WTC11 (cell line): ENCODE measurements at regions not wholly inside any gene's neighbourhood (a gene's known extent, or its start where the extent isn't known, plus 50 kb on each side); places are given as distances from the start of the nearest gene placed in this dataset.
"Not testable (repeated sequence)": the region's sequence is repeated elsewhere in the genome, so short reads cannot be mapped to it uniquely, and the experiment has no call there.

ENCODE experiments used
- ATAC-seq: fragments of 200-7000 bp; cut with Tn5 transposase; 2 replicates; pipeline ENCODE4 v1.10.0; 2021; ENCODE audit warnings: mild to moderate bottlenecking, moderate library complexity
- CTCF ChIA-PET: fragments of 300-600 bp; sonication (Branson Sonifier 250); formaldehyde crosslinking; loops from one replicate; lab custom pipeline; 2021; ENCODE audit warnings: antibody characterized with exemption; lab: Charles Lee
- POLR2A ChIA-PET: fragments of 350-600 bp; sonication (Branson Sonifier 250); formaldehyde crosslinking; loops from one replicate; lab custom pipeline; 2021; ENCODE audit warnings: antibody characterized with exemption; lab: Charles Lee
- DNase-seq: peaks from one replicate; pipeline ENCODE4 v3.0.0; 2021; ENCODE audit warnings: low spot score
- H3K27ac Mint-ChIP-seq: 2 replicates; pipeline ENCODE4 v1.8.0; 2021; ENCODE audit warnings: mixed read lengths
- H3K27me3 Mint-ChIP-seq: 2 replicates; pipeline ENCODE4 v1.8.0; 2021; ENCODE audit warnings: low read depth, mild to moderate bottlenecking, moderate library complexity, mixed read lengths
- H3K36me3 Mint-ChIP-seq: 2 replicates; pipeline ENCODE4 v1.8.0; 2021; ENCODE audit warnings: mixed read lengths
- H3K4me1 Mint-ChIP-seq: 2 replicates; pipeline ENCODE4 v1.8.0; 2022; ENCODE audit warnings: mixed read lengths
- H3K4me3 Mint-ChIP-seq: 2 replicates; pipeline ENCODE4 v1.8.0; 2021; ENCODE audit warnings: mild to moderate bottlenecking, moderate library complexity, mixed read lengths
- H3K9me3 Mint-ChIP-seq: 2 replicates; pipeline ENCODE4 v1.8.0; 2021; ENCODE audit warnings: mixed read lengths
- CBFB ChIP-seq: sonication (generic); formaldehyde crosslinking; IDR thresholded peaks from 2 replicates; pipeline ENCODE4 v1.8.1; 2022; ENCODE audit warnings: mild to moderate bottlenecking, low read depth, missing genetic modification reagents
- CREB1 ChIP-seq: sonication (generic); formaldehyde crosslinking; IDR thresholded peaks from 2 replicates; pipeline ENCODE4 v1.8.0; 2023; ENCODE audit warnings: mild to moderate bottlenecking, missing genetic modification reagents
- CREM ChIP-seq: sonication (generic); formaldehyde crosslinking; IDR thresholded peaks from 2 replicates; pipeline ENCODE4 v1.8.1; 2022; ENCODE audit warnings: mild to moderate bottlenecking, missing genetic modification reagents, moderate library complexity
- FOXJ3 ChIP-seq: sonication (generic); formaldehyde crosslinking; IDR thresholded peaks from 2 replicates; pipeline ENCODE4 v1.9.0; 2021; ENCODE audit warnings: missing genetic modification reagents, mild to moderate bottlenecking, borderline replicate concordance
- GTF2I ChIP-seq: fragments of 250-450 bp; sonication (Bioruptor Pico); conservative IDR thresholded peaks from 2 replicates; pipeline ENCODE4 v1.4.0; 2021; ENCODE audit warnings: mild to moderate bottlenecking
- IRF1 ChIP-seq: sonication (generic); formaldehyde crosslinking; IDR thresholded peaks from 2 replicates; pipeline ENCODE4 v1.8.0; 2023; ENCODE audit warnings: missing genetic modification reagents
- NFYB ChIP-seq: sonication (generic); formaldehyde crosslinking; conservative IDR thresholded peaks from 2 replicates; pipeline ENCODE4 v1.8.0; 2022; ENCODE audit warnings: low read depth, missing genetic modification reagents
- TEAD1 ChIP-seq: sonication (generic); formaldehyde crosslinking; IDR thresholded peaks from 2 replicates; pipeline ENCODE4 v1.8.0; 2022; ENCODE audit warnings: mild to moderate bottlenecking, missing genetic modification reagents
- USF1 ChIP-seq: sonication (generic); formaldehyde crosslinking; IDR thresholded peaks from 2 replicates; pipeline ENCODE4 v1.8.0; 2022; ENCODE audit warnings: mild to moderate bottlenecking, missing genetic modification reagents
- USF2 ChIP-seq: sonication (generic); formaldehyde crosslinking; IDR thresholded peaks from 2 replicates; pipeline ENCODE4 v1.8.1; 2023; ENCODE audit warnings: mild to moderate bottlenecking, missing genetic modification reagents, moderate library complexity
- ZNF232 ChIP-seq: sonication (generic); formaldehyde crosslinking; IDR thresholded peaks from 2 replicates; pipeline ENCODE4 v1.8.0; 2022; ENCODE audit warnings: mild to moderate bottlenecking, missing genetic modification reagents
- ZNF263 ChIP-seq: sonication (generic); formaldehyde crosslinking; IDR thresholded peaks from 2 replicates; pipeline ENCODE4 v1.8.1; 2022; ENCODE audit warnings: low read depth, mild to moderate bottlenecking, moderate library complexity, missing genetic modification reagents
- ZNF512 ChIP-seq: sonication (generic); formaldehyde crosslinking; IDR thresholded peaks from 2 replicates; pipeline ENCODE4 v1.8.1; 2022; ENCODE audit warnings: missing genetic modification reagents, borderline replicate concordance
- TF ChIP-seq, protein P1 (sequence below): fragments of 250-450 bp; sonication (Bioruptor Pico); IDR thresholded peaks from 2 replicates; pipeline ENCODE4 v1.9.0; 2021; ENCODE audit warnings: moderate library complexity, mild to moderate bottlenecking, inconsistent platforms, borderline replicate concordance
- TF ChIP-seq, protein P2 (sequence below): sonication (generic); formaldehyde crosslinking; IDR thresholded peaks from 2 replicates; pipeline ENCODE4 v1.8.1; 2022; ENCODE audit warnings: mild to moderate bottlenecking, missing genetic modification reagents, moderate library complexity, borderline replicate concordance
- TF ChIP-seq, protein P3 (sequence below): fragments of 250-450 bp; sonication (Bioruptor Pico); conservative IDR thresholded peaks from 2 replicates; pipeline ENCODE4 v1.9.0; 2021; ENCODE audit warnings: mild to moderate bottlenecking
- TF ChIP-seq, protein P4 (sequence below): sonication (generic); formaldehyde crosslinking; IDR thresholded peaks from 2 replicates; pipeline ENCODE4 v1.8.1; 2023; ENCODE audit warnings: mild to moderate bottlenecking, moderate library complexity, missing genetic modification reagents
- TF ChIP-seq, protein P5 (sequence below): sonication (generic); formaldehyde crosslinking; IDR thresholded peaks from 2 replicates; pipeline ENCODE4 v1.8.1; 2022; ENCODE audit warnings: low read depth, missing genetic modification reagents, borderline replicate concordance

- H3K27ac Mint-ChIP-seq: no peak overlapping the region
- H3K27me3 Mint-ChIP-seq: peaks cover 9% of the 10 kb centered on the region
- TF ChIP-seq IRF1 (CRISPR knock-in tag): no peak
- TF ChIP-seq ZNF232 (CRISPR knock-in tag): no peak
- TF ChIP-seq GTF2I: no peak
- no peak for TF ChIP-seq USF2 (CRISPR knock-in tag)
- TF ChIP-seq, protein P1, sequence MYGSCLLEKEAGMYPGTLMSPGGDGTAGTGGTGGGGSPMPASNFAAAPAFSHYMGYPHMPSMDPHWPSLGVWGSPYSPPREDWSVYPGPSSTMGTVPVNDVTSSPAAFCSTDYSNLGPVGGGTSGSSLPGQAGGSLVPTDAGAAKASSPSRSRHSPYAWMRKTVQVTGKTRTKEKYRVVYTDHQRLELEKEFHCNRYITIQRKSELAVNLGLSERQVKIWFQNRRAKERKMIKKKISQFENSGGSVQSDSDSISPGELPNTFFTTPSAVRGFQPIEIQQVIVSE (CRISPR knock-in tag): no peak
- TF ChIP-seq, protein P2, sequence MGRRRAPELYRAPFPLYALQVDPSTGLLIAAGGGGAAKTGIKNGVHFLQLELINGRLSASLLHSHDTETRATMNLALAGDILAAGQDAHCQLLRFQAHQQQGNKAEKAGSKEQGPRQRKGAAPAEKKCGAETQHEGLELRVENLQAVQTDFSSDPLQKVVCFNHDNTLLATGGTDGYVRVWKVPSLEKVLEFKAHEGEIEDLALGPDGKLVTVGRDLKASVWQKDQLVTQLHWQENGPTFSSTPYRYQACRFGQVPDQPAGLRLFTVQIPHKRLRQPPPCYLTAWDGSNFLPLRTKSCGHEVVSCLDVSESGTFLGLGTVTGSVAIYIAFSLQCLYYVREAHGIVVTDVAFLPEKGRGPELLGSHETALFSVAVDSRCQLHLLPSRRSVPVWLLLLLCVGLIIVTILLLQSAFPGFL: no peak
- TF ChIP-seq FOXJ3 (CRISPR knock-in tag): no peak
- no peak for TF ChIP-seq CREM (CRISPR knock-in tag)
- TF ChIP-seq CBFB (CRISPR knock-in tag): no peak
- TF ChIP-seq CREB1 (CRISPR knock-in tag): no peak
- no peak for TF ChIP-seq USF1 (CRISPR knock-in tag)
- no peak for TF ChIP-seq ZNF512 (CRISPR knock-in tag)
- TF ChIP-seq, protein P3, sequence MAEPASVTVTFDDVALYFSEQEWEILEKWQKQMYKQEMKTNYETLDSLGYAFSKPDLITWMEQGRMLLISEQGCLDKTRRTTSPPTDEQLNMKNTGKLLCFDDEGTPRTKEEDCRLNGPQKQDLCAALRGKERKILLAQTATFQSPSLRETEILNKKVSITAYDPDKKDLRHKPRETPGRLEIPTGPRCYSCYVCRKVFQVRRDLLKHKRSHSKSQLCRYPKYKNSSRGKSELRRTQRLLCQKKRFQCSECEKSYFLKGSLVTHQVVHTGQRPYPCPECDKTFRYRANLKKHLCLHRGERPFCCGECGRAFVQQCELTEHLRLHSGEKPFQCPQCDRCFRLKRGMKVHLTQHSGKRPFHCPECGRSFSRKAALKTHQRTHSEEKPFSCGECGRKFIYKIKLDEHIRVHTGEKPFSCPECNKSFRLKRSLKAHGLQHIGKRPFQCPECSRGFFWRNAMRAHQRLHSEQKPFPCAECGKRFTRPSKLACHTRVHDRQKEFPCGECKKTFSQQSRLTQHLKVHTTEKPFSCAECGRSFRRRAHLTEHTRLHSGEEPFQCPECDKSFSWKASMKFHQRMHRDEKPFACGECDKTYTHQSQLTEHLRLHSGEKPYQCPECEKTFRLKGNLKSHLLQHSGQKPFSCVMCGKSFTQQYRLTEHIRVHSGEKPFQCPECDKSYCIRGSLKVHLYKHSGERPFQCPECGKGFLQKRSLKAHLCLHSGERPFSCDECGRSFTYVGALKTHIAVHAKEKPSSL (CRISPR knock-in tag): no peak
- TF ChIP-seq ZNF263 (CRISPR knock-in tag): no peak
- TF ChIP-seq TEAD1: no peak
- TF ChIP-seq NFYB (CRISPR knock-in tag): no peak
- TF ChIP-seq, protein P4, sequence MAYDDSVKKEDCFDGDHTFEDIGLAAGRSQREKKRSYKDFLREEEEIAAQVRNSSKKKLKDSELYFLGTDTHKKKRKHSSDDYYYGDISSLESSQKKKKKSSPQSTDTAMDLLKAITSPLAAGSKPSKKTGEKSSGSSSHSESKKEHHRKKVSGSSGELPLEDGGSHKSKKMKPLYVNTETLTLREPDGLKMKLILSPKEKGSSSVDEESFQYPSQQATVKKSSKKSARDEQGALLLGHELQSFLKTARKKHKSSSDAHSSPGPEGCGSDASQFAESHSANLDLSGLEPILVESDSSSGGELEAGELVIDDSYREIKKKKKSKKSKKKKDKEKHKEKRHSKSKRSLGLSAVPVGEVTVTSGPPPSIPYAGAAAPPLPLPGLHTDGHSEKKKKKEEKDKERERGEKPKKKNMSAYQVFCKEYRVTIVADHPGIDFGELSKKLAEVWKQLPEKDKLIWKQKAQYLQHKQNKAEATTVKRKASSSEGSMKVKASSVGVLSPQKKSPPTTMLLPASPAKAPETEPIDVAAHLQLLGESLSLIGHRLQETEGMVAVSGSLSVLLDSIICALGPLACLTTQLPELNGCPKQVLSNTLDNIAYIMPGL (CRISPR knock-in tag): no peak
- TF ChIP-seq, protein P5, sequence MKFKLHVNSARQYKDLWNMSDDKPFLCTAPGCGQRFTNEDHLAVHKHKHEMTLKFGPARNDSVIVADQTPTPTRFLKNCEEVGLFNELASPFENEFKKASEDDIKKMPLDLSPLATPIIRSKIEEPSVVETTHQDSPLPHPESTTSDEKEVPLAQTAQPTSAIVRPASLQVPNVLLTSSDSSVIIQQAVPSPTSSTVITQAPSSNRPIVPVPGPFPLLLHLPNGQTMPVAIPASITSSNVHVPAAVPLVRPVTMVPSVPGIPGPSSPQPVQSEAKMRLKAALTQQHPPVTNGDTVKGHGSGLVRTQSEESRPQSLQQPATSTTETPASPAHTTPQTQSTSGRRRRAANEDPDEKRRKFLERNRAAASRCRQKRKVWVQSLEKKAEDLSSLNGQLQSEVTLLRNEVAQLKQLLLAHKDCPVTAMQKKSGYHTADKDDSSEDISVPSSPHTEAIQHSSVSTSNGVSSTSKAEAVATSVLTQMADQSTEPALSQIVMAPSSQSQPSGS (CRISPR knock-in tag): no peak
- H3K4me1 Mint-ChIP-seq: no peaks in the 10 kb centered on the region
- POLR2A ChIA-PET: no interaction called here
- H3K4me3 Mint-ChIP-seq: no peak overlapping the region
- ATAC-seq (no peak), DNase-seq (no peak)
- no peaks in the 10 kb centered on the region for H3K36me3 Mint-ChIP-seq
- H3K9me3 Mint-ChIP-seq: no peaks in the 10 kb centered on the region
- CTCF ChIA-PET: interaction anchor here (1.6 to 1.9 kb wide), 2 partner anchors 9 to 10 kb away, joined by 6 to 9 read pairs; no protein-coding TSS in a partner anchor
Measured at GRCh38 chr1:10950316-10951172, 61.9 kb upstream of the TARDBP start.

GRCh38 chr1:10951298-10951697, 61.2 kb upstream of the TARDBP start:
- H3K36me3 Mint-ChIP-seq, H3K4me3 Mint-ChIP-seq, POLR2A ChIA-PET, H3K4me1 Mint-ChIP-seq, ATAC-seq, H3K27ac Mint-ChIP-seq, H3K9me3 Mint-ChIP-seq, DNase-seq: not testable (repeated sequence)
- peaks cover 14% of the 10 kb centered on the region for H3K27me3 Mint-ChIP-seq
- CTCF ChIA-PET: interaction anchor here (1.6 to 1.9 kb wide), 2 partner anchors 9 to 10 kb away, joined by 6 to 9 read pairs; no protein-coding TSS in a partner anchor
